IMR-90 (cell line): ENCODE measurements at regions not wholly inside any gene's neighbourhood (a gene's known extent, or its start where the extent isn't known, plus 50 kb on each side); places are given as distances from the start of the nearest gene placed in this dataset.

Experiments
- ATAC-seq: fragments of 200-7000 bp; cut with Tn5 transposase; 2 replicates; pipeline ENCODE4 v1.9.1; 2020; ENCODE audit warnings: low read depth, mild to moderate bottlenecking, moderate library complexity
- BruUV-seq: library from RNA; stranded (reverse); fragments of 400-500 nt; replicated peaks from 2 replicates; lab custom pipeline; 2021; lab: Mats Ljungman, UMichigan
- CTCF ChIA-PET: fragments of 300-600 bp; formaldehyde crosslinking; extraction: SDS; loops from one replicate; lab custom pipeline; 2021; ENCODE audit warnings: antibody characterized with exemption; lab: Yijun Ruan, JAX
- POLR2A ChIA-PET: fragments of 300-600 bp; sonication (Branson Sonifier 250); formaldehyde crosslinking; loops from one replicate; lab custom pipeline; 2022; ENCODE audit warnings: antibody characterized with exemption; ENCODE audit not compliant: unreplicated experiment; lab: Charles Lee
- DNase-seq: peaks from one replicate; pipeline ENCODE4 v3.0.0; 2013
- H2AFZ ChIP-seq: replicated peaks from 2 replicates; pipeline ENCODE3; 2013; ENCODE audit warnings: low read length, mild to moderate bottlenecking; ENCODE audit not compliant: poor library complexity
- H2AK5ac ChIP-seq: 2 replicates; pipeline ENCODE4 v1.6.1; 2013; ENCODE audit warnings: low read depth, low read length, inconsistent platforms
- H2AK9ac ChIP-seq: replicated peaks from 2 replicates; pipeline ENCODE3; 2013; ENCODE audit warnings: mild to moderate bottlenecking, low read depth, low read length, moderate library complexity; ENCODE audit not compliant: poor library complexity
- H2BK120ac ChIP-seq: 2 replicates; pipeline ENCODE4 v1.6.1; 2013; ENCODE audit warnings: low read depth, low read length, inconsistent platforms
- H2BK15ac ChIP-seq: 3 replicates; pipeline ENCODE4 v1.6.1; 2013; ENCODE audit warnings: low read depth, low read length, inconsistent platforms
- H2BK20ac ChIP-seq: 2 replicates; pipeline ENCODE4 v1.6.1; 2013; ENCODE audit warnings: low read depth, mild to moderate bottlenecking, inconsistent platforms, low read length, moderate library complexity
- H2BK5ac ChIP-seq: 2 replicates; pipeline ENCODE4 v1.6.1; 2013; ENCODE audit warnings: mild to moderate bottlenecking, low read depth, low read length, inconsistent platforms; ENCODE audit not compliant: poor library complexity, severe bottlenecking
- H3K14ac ChIP-seq: replicated peaks from 2 replicates; pipeline ENCODE4 v1.6.1; 2013; ENCODE audit warnings: low read depth, low read length, inconsistent platforms
- H3K18ac ChIP-seq: 2 replicates; pipeline ENCODE4 v1.6.1; 2013; ENCODE audit warnings: low read depth, low read length, control low read depth
- H3K23ac ChIP-seq: 2 replicates; pipeline ENCODE4 v1.6.1; 2013; ENCODE audit warnings: low read depth, low read length, inconsistent platforms
- H3K27ac ChIP-seq: 2 replicates; pipeline ENCODE4 v1.5.1; 2013; ENCODE audit warnings: mild to moderate bottlenecking, control low read depth, low read length; ENCODE audit not compliant: insufficient read depth
- H3K27me3 ChIP-seq: 2 replicates; pipeline ENCODE4 v1.6.1; 2013; ENCODE audit warnings: low read length; ENCODE audit not compliant: control insufficient read depth, insufficient read depth
- H3K36me3 ChIP-seq: 2 replicates; pipeline ENCODE4 v1.6.1; 2013; ENCODE audit warnings: low read length, mixed read lengths; ENCODE audit not compliant: control insufficient read depth, insufficient read depth
- H3K4ac ChIP-seq: 2 replicates; pipeline ENCODE4 v1.6.1; 2013; ENCODE audit warnings: low read depth, low read length, inconsistent platforms
- H3K4me1 ChIP-seq: 2 replicates; pipeline ENCODE4 v1.6.1; 2013; ENCODE audit warnings: low read length, mixed read lengths; ENCODE audit not compliant: control insufficient read depth, insufficient read depth
- H3K4me2 ChIP-seq: 2 replicates; pipeline ENCODE4 v1.6.1; 2013; ENCODE audit warnings: low read depth, mild to moderate bottlenecking, control low read depth, low read length, moderate library complexity
- H3K4me3 ChIP-seq: 2 replicates; pipeline ENCODE4 v1.5.1; 2013; ENCODE audit warnings: low read depth, mild to moderate bottlenecking, control low read depth, low read length, moderate library complexity; ENCODE audit not compliant: insufficient read depth
- H3K56ac ChIP-seq: 2 replicates; pipeline ENCODE4 v1.6.1; 2013; ENCODE audit warnings: low read length, inconsistent platforms; ENCODE audit not compliant: insufficient read depth; ENCODE audit errors: extremely low read depth
- H3K79me1 ChIP-seq, 2 experiments: 2 replicates each; pipeline ENCODE4 v1.6.1; 2013; ENCODE audit warnings: low read length in 2 of 2, inconsistent platforms in 1 of 2, low read depth in 1 of 2
- H3K9ac ChIP-seq: 2 replicates; pipeline ENCODE4 v1.6.1; 2013; ENCODE audit warnings: low read depth, low read length, control low read depth
- H3K9me1 ChIP-seq: 2 replicates; pipeline ENCODE4 v1.6.1; 2013; ENCODE audit warnings: low read length, inconsistent platforms; ENCODE audit not compliant: insufficient read depth
- H3K9me3 ChIP-seq: 2 replicates; pipeline ENCODE4 v1.6.1; 2013; ENCODE audit warnings: low read length; ENCODE audit not compliant: control insufficient read depth, insufficient read depth
- H4K20me1 ChIP-seq: 2 replicates; pipeline ENCODE4 v1.6.1; 2013; ENCODE audit warnings: low read length, inconsistent platforms; ENCODE audit not compliant: insufficient read depth
- H4K5ac ChIP-seq: 2 replicates; pipeline ENCODE4 v1.6.1; 2013; ENCODE audit warnings: mild to moderate bottlenecking, low read depth, low read length, control low read depth
- H4K8ac ChIP-seq, 2 experiments: 2 replicates each; pipeline ENCODE4 v1.6.1; 2013; ENCODE audit warnings: low read depth in 2 of 2, low read length in 2 of 2, control low read depth in 1 of 2, inconsistent platforms in 1 of 2
- H4K91ac ChIP-seq: 2 replicates; pipeline ENCODE4 v1.6.1; 2013; ENCODE audit warnings: low read depth, low read length, inconsistent platforms; ENCODE audit not compliant: insufficient read depth
- CEBPB ChIP-seq: IDR thresholded peaks from 2 replicates; pipeline ENCODE4 v1.6.1; 2012; ENCODE audit warnings: low read depth, low read length, improper control_type of control experiment
- CHD1 ChIP-seq: IDR thresholded peaks from 2 replicates; pipeline ENCODE4 v1.6.1; 2012; ENCODE audit warnings: low read depth, low read length, improper control_type of control experiment
- FOS ChIP-seq: fragments of 150-350 bp; IDR thresholded peaks from 2 replicates; pipeline ENCODE4 v1.6.1; 2016; ENCODE audit warnings: low read depth, low read length
- MAFK ChIP-seq: IDR thresholded peaks from 2 replicates; pipeline ENCODE4 v1.6.1; 2012; ENCODE audit warnings: low read depth, low read length, improper control_type of control experiment
- MAZ ChIP-seq: IDR thresholded peaks from 2 replicates; pipeline ENCODE4 v1.6.1; 2012; ENCODE audit warnings: low read depth, mild to moderate bottlenecking, low read length, improper control_type of control experiment, moderate library complexity, borderline replicate concordance
- MXI1 ChIP-seq: IDR thresholded peaks from 2 replicates; pipeline ENCODE4 v1.6.1; 2012; ENCODE audit warnings: low read depth, mild to moderate bottlenecking, low read length, moderate library complexity, borderline replicate concordance
- POLR2A ChIP-seq: IDR thresholded peaks from 2 replicates; pipeline ENCODE4 v1.6.1; 2012; ENCODE audit warnings: mild to moderate bottlenecking, low read depth, low read length
- RAD21 ChIP-seq: IDR thresholded peaks from 2 replicates; pipeline ENCODE4 v1.6.1; 2012; ENCODE audit warnings: low read length, improper control_type of control experiment
- RCOR1 ChIP-seq: IDR thresholded peaks from 2 replicates; pipeline ENCODE4 v1.6.1; 2012; ENCODE audit warnings: mild to moderate bottlenecking, low read length, improper control_type of control experiment; ENCODE audit not compliant: insufficient replicate concordance
- RFX5 ChIP-seq: IDR thresholded peaks from 2 replicates; pipeline ENCODE4 v1.8.0; 2012; ENCODE audit warnings: low read depth, mild to moderate bottlenecking, low read length, moderate library complexity
- SMC3 ChIP-seq: fragments of 150-350 bp; IDR thresholded peaks from 2 replicates; pipeline ENCODE4 v1.6.1; 2016; ENCODE audit warnings: low read depth, mild to moderate bottlenecking, antibody characterized with exemption, low read length, moderate library complexity
- whole genome bisulfite sequencing, 2 experiments: methylation state at CpG; one replicate each; pipeline versions ENCODE4 v1.1.5 to v1.1.7; 2013; ENCODE audit warnings: missing lambda C conversion rate in 2 of 2; ENCODE audit not compliant: insufficient read length in 1 of 2; ENCODE audit errors: extremely low coverage in 2 of 2; 5-methylcytosine and 5-hydroxymethylcytosine counted together
- dilution Hi-C: fragments of 300-500 bp; cut with HindIII; formaldehyde crosslinking; loops from one replicate; pipeline ENCODE4 v1.14.3; 2018; ENCODE audit warnings: low sequenced_read_pairs; ENCODE audit not compliant: unreplicated experiment
- in situ Hi-C: fragments of 300-500 bp; cut with MboI; formaldehyde crosslinking; loops from 3 replicates; pipeline ENCODE4 v1.14.3; 2019; ENCODE audit warnings: low sequenced_read_pairs, inconsistent platforms, mixed read lengths
- intact Hi-C: fragments of 100-400 bp; cut with micrococcal nuclease; formaldehyde crosslinking; loops from 2 replicates; pipeline ENCODE4 v1.10.0; 2022
- TF ChIP-seq, protein P1 (sequence below): fragments of 150-350 bp; IDR thresholded peaks from 2 replicates; pipeline ENCODE4 v1.6.1; 2017; ENCODE audit warnings: mild to moderate bottlenecking, antibody characterized with exemption, low read length, low read depth
- TF ChIP-seq, protein P2 (sequence below): conservative IDR thresholded peaks from 2 replicates; pipeline ENCODE4 v1.5.1; 2012; ENCODE audit warnings: mild to moderate bottlenecking, low read depth, low read length, improper control_type of control experiment
- TF ChIP-seq, protein P3 (sequence below): fragments of 150-350 bp; IDR thresholded peaks from 2 replicates; pipeline ENCODE4 v1.6.1; 2016; ENCODE audit warnings: low read depth, mild to moderate bottlenecking, low read length, moderate library complexity, borderline replicate concordance

GRCh38 chr2:81260320-81260719, 955.8 kb upstream of the LRRTM1 start:
- Histone ChIP-seq H4K91ac (no peak overlapping the region), H4K5ac (no peak overlapping the region), H3K36me3 (no peaks in the 10 kb centered on the region), H3K27ac (no peak overlapping the region), H2BK120ac (no peak overlapping the region), H2BK5ac (no peak overlapping the region), H3K4me2 (no peak overlapping the region), H2AK5ac (no peak overlapping the region), H3K79me1 (no peaks in the 10 kb centered on the region), H2BK20ac (no peak overlapping the region), H2AFZ (no peak overlapping the region), H3K9me3 (no peaks in the 10 kb centered on the region), H2AK9ac (no peak overlapping the region), H3K9me1 (no peaks in the 10 kb centered on the region), H3K18ac (no peak overlapping the region), H3K9ac (no peak overlapping the region), H4K8ac (no peak overlapping the region), H4K20me1 (no peaks in the 10 kb centered on the region), H3K4ac (no peak overlapping the region), H3K4me1 (no peaks in the 10 kb centered on the region), H3K56ac (no peak overlapping the region), H3K27me3 (no peaks in the 10 kb centered on the region), H3K23ac (no peak overlapping the region), H2BK15ac (no peak overlapping the region), H3K4me3 (no peak overlapping the region), H3K14ac (no peak overlapping the region)
- WGBS, 2 experiments, result no CpG with 5 or more reads among the region's 1 CpG
- TF ChIP-seq, protein P1, sequence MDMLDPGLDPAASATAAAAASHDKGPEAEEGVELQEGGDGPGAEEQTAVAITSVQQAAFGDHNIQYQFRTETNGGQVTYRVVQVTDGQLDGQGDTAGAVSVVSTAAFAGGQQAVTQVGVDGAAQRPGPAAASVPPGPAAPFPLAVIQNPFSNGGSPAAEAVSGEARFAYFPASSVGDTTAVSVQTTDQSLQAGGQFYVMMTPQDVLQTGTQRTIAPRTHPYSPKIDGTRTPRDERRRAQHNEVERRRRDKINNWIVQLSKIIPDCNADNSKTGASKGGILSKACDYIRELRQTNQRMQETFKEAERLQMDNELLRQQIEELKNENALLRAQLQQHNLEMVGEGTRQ, result no peak
- TF ChIP-seq FOS, result no peak
- TF ChIP-seq MAZ, result no peak
- TF ChIP-seq RCOR1, result no peak
- TF ChIP-seq, protein P2, sequence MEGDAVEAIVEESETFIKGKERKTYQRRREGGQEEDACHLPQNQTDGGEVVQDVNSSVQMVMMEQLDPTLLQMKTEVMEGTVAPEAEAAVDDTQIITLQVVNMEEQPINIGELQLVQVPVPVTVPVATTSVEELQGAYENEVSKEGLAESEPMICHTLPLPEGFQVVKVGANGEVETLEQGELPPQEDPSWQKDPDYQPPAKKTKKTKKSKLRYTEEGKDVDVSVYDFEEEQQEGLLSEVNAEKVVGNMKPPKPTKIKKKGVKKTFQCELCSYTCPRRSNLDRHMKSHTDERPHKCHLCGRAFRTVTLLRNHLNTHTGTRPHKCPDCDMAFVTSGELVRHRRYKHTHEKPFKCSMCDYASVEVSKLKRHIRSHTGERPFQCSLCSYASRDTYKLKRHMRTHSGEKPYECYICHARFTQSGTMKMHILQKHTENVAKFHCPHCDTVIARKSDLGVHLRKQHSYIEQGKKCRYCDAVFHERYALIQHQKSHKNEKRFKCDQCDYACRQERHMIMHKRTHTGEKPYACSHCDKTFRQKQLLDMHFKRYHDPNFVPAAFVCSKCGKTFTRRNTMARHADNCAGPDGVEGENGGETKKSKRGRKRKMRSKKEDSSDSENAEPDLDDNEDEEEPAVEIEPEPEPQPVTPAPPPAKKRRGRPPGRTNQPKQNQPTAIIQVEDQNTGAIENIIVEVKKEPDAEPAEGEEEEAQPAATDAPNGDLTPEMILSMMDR, result no peak
- no peak for TF ChIP-seq POLR2A
- no peak for TF ChIP-seq MXI1
- no peak for TF ChIP-seq CEBPB
- TF ChIP-seq, protein P3, sequence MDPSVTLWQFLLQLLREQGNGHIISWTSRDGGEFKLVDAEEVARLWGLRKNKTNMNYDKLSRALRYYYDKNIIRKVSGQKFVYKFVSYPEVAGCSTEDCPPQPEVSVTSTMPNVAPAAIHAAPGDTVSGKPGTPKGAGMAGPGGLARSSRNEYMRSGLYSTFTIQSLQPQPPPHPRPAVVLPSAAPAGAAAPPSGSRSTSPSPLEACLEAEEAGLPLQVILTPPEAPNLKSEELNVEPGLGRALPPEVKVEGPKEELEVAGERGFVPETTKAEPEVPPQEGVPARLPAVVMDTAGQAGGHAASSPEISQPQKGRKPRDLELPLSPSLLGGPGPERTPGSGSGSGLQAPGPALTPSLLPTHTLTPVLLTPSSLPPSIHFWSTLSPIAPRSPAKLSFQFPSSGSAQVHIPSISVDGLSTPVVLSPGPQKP, result no peak
- no peak for TF ChIP-seq MAFK
- TF ChIP-seq CHD1, result no peak
- TF ChIP-seq RFX5, result no peak
- TF ChIP-seq SMC3, result no peak
- TF ChIP-seq RAD21, result no peak
- intact Hi-C loops (no loop called here), in situ Hi-C loops (no loop called here), dilution Hi-C loops (no loop called here)
- CTCF ChIA-PET, result no interaction called here
- POLR2A ChIA-PET, result no interaction called here
- DNase-seq, result no peak
- no peak for ATAC-seq
- BruUV-seq, result no TSS peak
